ENCODE measurements at regions not wholly inside any gene's neighbourhood (a gene's known extent, or its start where the extent isn't known, plus 50 kb on each side); places are given as distances from the start of the nearest gene placed in this dataset.
"Not testable (repeated sequence)": the region's sequence is repeated elsewhere in the genome, so short reads cannot be mapped to it uniquely, and the experiment has no call there.

DNA sequence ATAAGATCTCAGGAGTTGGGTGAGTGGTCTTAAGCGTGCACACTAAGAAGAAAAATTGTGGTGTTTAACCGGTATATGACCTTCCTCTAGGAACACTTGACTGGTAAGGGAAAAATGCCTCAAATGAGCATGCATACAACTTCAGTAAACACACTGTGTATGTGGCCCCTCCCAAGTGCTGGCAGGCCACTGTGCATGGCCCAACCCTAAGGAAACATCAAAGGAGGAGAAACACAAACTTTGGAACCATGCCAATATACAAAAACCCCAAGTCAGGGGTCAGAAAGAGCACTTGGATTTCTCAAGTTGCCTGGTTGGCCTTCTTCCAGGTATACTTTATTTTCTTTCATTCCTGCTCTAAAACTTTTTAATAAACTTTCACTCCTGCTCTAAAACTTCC, 308.9 kb upstream of the LRRTM4 start:
- Mint-ChIP-seq H3K9me3 (peaks cover 28% of the 10 kb centered on the region), H3K4me3 (no peak overlapping the region), H3K27ac (no peak overlapping the region), H3K4me1 (no peaks in the 10 kb centered on the region), H3K27me3 (no peaks in the 10 kb centered on the region), H3K36me3 (ENCODE audit: low read depth) (no peaks in the 10 kb centered on the region)
- no peak for DNase-seq
- POLR2A ChIA-PET = no interaction called here
- CTCF ChIA-PET = no interaction called here

DNA sequence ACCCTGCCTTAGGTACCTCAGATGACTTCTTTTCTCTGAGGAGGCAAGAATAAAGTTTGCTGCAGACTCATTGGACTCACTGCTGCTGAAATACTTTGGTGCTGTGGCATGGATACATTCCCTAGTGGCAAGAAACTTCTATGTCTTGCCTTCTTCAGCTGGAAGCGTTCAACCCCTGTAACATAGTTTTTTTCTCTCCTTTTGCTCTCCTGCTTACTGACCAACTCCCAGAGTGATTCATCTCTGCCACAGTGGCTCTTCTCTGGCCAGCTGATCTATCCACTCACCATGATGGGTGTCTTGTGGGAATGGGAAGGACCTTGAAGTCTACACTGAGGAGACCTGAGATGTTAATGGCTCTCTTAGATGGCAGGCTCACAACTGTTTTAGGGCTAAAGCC, 309.3 kb upstream of the LRRTM4 start:
- no peak overlapping the region for H3K27ac Mint-ChIP-seq
- no peak overlapping the region for H3K4me3 Mint-ChIP-seq
- POLR2A ChIA-PET = no interaction called here
- H3K36me3 Mint-ChIP-seq (ENCODE audit: low read depth) = no peaks in the 10 kb centered on the region
- H3K27me3 Mint-ChIP-seq = no peaks in the 10 kb centered on the region
- CTCF ChIA-PET = no interaction called here
- H3K9me3 Mint-ChIP-seq = peaks cover 28% of the 10 kb centered on the region
- DNase-seq = no peak
- no peaks in the 10 kb centered on the region for H3K4me1 Mint-ChIP-seq

DNA sequence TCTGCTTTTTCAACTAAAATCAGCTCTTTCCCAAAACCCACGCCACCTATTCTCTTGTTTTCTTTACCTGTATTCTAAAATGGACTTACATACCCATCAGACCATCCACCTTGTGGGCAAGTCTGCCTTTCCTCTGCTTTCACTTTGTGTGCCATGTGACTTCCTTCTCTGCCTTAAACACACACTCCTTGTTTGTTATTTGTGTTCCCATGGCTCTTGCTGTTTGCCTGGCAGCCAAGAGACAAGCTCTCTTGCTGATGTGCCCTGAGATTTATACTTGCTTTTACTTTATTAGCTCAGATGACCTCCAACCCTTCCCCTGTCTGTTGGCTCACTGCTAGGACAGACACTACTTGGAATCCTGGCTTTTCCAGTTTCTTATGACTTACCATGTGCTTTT, 309.7 kb upstream of the LRRTM4 start:
- Mint-ChIP-seq H3K27me3 (no peaks in the 10 kb centered on the region), H3K36me3 (ENCODE audit: low read depth) (no peaks in the 10 kb centered on the region), H3K4me3 (no peak overlapping the region), H3K27ac (no peak overlapping the region), H3K9me3 (peaks cover 24% of the 10 kb centered on the region), H3K4me1 (no peaks in the 10 kb centered on the region)
- POLR2A ChIA-PET = no interaction called here
- CTCF ChIA-PET = no interaction called here
- no peak for DNase-seq

DNA sequence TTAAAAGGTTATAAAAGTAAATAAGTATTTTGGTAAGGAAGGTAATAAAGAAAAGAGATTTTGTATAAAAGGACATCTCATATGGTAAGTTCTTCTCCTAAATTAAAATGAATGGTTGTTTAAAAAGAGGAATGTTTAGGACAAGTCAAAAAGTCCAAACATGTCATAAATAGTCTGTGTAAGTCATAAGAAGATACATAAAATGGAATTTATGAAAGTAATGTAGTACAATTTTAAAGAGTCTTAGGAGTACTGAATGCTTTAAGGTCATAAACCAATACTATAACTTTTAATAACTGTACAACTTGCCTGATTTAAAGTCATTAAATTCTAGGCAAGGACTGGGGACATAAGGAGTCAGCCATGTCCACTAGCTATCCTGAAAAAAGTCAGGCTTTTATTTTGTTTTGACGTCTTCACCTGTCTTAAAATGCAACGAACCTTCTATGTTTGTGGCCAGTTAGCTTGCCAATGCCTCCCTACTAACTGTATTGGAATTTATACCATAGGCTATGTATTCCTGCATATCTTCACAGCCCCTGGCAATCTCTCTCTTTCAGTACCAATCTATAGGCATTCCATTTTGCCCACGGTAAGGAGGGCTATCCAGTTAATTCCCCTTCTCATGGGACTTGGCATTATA, 312.3 kb upstream of the LRRTM4 start:
- Mint-ChIP-seq H3K27me3 (no peaks in the 10 kb centered on the region), H3K4me3 (no peak overlapping the region), H3K36me3 (ENCODE audit: low read depth) (no peaks in the 10 kb centered on the region), H3K9me3 (peaks cover 20% of the 10 kb centered on the region), H3K27ac (no peak overlapping the region), H3K4me1 (no peaks in the 10 kb centered on the region)
- CTCF ChIA-PET = no interaction called here
- DNase-seq = no peak
- POLR2A ChIA-PET = no interaction called here

DNA sequence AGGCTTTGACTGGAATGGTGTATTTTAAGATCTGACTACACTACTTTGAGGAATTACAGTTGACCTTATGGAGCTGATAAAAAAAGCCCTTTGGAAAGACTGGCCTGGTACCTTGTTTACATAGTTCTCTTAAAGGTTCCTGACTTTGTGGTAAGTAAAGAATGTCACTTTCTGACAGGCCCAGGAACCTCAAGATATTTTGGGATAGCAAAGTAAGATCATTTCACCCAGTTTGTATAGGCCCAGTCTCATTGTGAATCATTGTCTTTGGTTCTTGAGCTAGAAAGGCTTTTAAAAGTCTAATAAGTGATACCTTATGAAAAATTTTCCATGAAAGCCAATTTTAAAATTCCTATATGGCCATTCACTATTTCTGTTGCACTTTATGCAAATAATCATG, 316.3 kb upstream of the LRRTM4 start:
- Mint-ChIP-seq H3K27ac (no peak overlapping the region), H3K4me1 (no peaks in the 10 kb centered on the region), H3K4me3 (no peak overlapping the region), H3K9me3 (peaks cover 15% of the 10 kb centered on the region), H3K36me3 (ENCODE audit: low read depth) (no peaks in the 10 kb centered on the region), H3K27me3 (no peaks in the 10 kb centered on the region)
- DNase-seq = no peak
- POLR2A ChIA-PET = no interaction called here
- CTCF ChIA-PET = no interaction called here

DNA sequence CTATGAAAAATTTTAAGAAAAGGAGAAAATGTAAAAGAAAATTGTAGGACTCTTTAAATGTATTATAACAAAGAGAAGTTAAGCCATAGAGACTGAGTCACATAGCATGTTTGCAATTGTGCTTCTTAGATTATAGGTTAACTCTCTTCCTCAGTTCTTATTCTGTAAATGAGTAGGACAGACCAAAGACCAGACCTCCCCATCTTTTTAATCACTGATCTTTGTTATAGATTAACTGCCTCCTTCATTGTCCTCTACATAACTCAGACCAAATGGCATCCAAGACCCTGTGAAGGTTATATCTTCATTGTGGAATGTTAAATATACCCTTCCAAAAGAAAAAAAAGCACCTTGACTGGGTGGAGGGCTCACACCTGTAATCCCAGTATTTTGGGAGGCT, 316.9 kb upstream of the LRRTM4 start:
- H3K9me3 Mint-ChIP-seq = peaks cover 15% of the 10 kb centered on the region
- no peaks in the 10 kb centered on the region for H3K36me3 Mint-ChIP-seq (ENCODE audit: low read depth)
- H3K4me1 Mint-ChIP-seq = no peaks in the 10 kb centered on the region
- no peak for DNase-seq
- no peak overlapping the region for H3K4me3 Mint-ChIP-seq
- ChIA-PET CTCF (no interaction called here), POLR2A (no interaction called here)
- no peaks in the 10 kb centered on the region for H3K27me3 Mint-ChIP-seq
- H3K27ac Mint-ChIP-seq = no peak overlapping the region

DNA sequence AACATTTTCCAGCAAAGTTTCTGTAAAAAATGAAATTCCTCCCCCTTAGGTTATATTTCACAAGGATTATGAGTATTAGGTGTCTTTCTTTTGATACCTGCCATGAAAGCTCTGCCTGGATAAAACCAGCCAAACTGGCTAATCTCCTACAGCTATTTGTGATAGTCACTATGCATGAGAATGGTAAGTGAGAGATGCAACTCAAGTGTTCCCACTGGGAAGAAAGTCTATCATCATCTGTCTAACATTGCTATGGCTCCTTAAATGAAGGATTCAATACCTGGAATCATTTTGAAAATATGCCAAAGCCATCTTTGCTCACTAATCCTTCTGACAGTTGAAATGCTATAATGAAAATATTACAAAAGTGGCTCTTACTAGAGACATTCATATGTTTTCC, 339.9 kb upstream of the LRRTM4 start:
- Mint-ChIP-seq H3K4me1 (no peaks in the 10 kb centered on the region), H3K4me3 (no peak overlapping the region), H3K36me3 (ENCODE audit: low read depth) (no peaks in the 10 kb centered on the region), H3K9me3 (peaks cover 15% of the 10 kb centered on the region), H3K27me3 (no peaks in the 10 kb centered on the region), H3K27ac (no peak overlapping the region)
- ChIA-PET POLR2A (no interaction called here), CTCF (interaction anchor here (0.6 kb wide), 1 partner anchor 57 kb away, joined by 5 read pairs; no protein-coding TSS in a partner anchor)
- no peak for DNase-seq

DNA sequence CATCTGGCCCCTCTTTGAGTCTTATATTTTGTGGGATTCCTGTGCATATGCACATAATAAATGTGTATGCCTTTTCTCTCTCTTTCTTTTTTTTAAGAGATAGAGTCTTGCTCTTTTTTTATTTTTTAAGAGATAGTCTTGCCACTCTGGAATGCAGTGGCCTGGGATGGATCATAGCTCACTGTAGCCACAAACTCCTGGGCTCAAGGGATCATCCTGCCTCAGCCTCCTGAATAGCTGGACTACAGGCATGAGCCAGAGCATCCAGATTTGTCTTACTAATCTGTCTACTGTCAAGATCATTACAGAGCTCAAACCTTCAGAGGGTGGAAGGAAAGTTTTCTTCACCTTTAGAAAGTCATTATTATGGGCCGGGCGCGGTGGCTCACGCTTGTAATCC, 342.2 kb upstream of the LRRTM4 start:
- ChIA-PET CTCF (no interaction called here), POLR2A (no interaction called here)
- Mint-ChIP-seq H3K36me3 (ENCODE audit: low read depth) (no peaks in the 10 kb centered on the region), H3K4me1 (no peaks in the 10 kb centered on the region), H3K9me3 (peaks cover 10% of the 10 kb centered on the region), H3K27me3 (no peaks in the 10 kb centered on the region), H3K27ac (no peak overlapping the region), H3K4me3 (no peak overlapping the region)
- no peak for DNase-seq

DNA sequence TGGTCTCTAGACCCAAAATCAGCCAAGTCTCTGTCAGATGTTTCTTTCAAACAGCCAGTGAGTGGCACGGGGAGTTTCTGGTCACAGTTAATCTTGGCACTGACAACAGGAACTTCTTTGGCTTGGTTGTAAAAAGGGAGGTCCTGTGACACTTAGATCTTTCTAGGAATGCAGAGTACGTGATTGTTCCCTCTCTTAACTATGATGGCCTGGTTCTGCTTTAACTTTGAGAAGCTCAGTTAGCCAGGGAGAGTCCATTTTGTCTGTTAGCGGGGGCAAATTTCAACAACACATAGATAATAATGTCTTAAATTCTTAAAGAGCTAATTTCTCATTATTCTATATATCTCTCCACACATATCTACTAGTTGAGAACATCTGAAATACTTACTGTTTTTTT, 344.5 kb upstream of the LRRTM4 start:
- Mint-ChIP-seq H3K4me3 (no peak overlapping the region), H3K9me3 (peaks cover 8% of the 10 kb centered on the region), H3K27me3 (no peaks in the 10 kb centered on the region), H3K27ac (no peak overlapping the region), H3K36me3 (ENCODE audit: low read depth) (no peaks in the 10 kb centered on the region), H3K4me1 (no peaks in the 10 kb centered on the region)
- DNase-seq = no peak
- ChIA-PET POLR2A (no interaction called here), CTCF (no interaction called here)

DNA sequence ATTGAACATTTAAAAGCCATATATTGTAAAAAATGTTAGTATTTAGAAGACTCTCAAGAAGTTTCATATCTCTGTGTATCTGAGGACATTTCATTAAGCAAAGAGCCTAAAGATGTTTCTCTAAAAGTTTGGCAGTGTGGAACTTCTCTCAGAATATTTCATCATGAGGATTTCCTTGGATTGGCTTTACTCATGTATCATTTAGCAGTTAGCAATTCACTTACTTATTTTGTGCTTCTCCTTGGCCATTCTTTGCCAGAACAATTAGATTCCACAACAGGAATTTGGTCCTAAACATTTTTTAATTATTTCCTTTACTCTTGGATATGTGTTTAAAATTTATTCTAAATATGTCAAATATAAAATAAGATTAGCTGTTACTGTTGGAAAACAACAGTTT, 345.0 kb upstream of the LRRTM4 start:
- no peak for DNase-seq
- H3K27me3 Mint-ChIP-seq = no peaks in the 10 kb centered on the region
- no peaks in the 10 kb centered on the region for H3K4me1 Mint-ChIP-seq
- no peak overlapping the region for H3K4me3 Mint-ChIP-seq
- no peaks in the 10 kb centered on the region for H3K36me3 Mint-ChIP-seq (ENCODE audit: low read depth)
- POLR2A ChIA-PET = no interaction called here
- H3K27ac Mint-ChIP-seq = no peak overlapping the region
- CTCF ChIA-PET = no interaction called here
- H3K9me3 Mint-ChIP-seq = peaks cover 11% of the 10 kb centered on the region

DNA sequence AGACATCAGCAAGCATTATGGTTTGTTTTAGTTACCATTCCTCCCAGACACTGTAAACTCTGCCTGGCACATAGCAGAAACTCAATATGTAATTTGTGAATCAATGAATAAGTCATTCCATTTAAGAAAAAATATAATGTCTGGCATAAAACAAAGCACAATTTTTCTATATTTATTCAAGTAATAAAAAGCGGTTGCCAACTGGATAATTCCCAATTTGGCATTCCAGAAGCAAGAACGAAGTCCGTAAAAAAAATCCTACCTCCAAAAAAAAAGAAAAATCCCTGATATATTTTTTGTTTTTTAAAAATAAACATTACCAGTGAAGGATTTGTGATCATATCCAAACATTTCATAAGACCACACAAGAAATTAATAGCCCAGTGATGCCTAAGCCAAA, 351.3 kb upstream of the LRRTM4 start:
- Mint-ChIP-seq H3K36me3 (ENCODE audit: low read depth) (no peaks in the 10 kb centered on the region), H3K4me1 (no peaks in the 10 kb centered on the region), H3K9me3 (peaks cover 7% of the 10 kb centered on the region), H3K4me3 (no peak overlapping the region), H3K27ac (no peak overlapping the region), H3K27me3 (no peaks in the 10 kb centered on the region)
- ChIA-PET CTCF (interaction anchor here (1.8 kb wide), 1 partner anchor 8 kb away, joined by 3 read pairs; no protein-coding TSS in a partner anchor), POLR2A (no interaction called here)
- DNase-seq = no peak

DNA sequence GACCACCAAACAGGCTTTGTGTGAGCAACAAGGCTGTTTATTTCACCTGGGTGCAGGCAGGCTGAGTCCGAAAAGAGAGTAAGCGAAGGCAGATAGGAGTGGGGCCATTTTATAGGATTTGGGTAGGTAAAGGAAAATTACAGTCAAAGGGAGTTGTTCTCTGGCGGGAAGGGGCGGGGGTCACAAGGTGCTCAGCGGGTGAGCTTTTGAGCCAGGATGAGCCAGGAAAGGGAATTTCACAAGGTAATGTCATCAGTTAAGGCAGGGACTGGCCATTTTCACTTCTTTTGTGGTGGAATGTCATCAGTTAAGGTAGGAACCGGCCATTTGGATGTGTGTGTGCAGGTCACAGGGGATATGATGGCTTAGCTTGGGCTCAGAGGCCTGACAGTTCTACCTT, 378.0 kb upstream of the LRRTM4 start:
- H3K27ac Mint-ChIP-seq; CTCF ChIA-PET; H3K4me3 Mint-ChIP-seq; H3K36me3 Mint-ChIP-seq (ENCODE audit: low read depth); H3K9me3 Mint-ChIP-seq; H3K4me1 Mint-ChIP-seq; H3K27me3 Mint-ChIP-seq; POLR2A ChIA-PET; DNase-seq: not testable (repeated sequence)

DNA sequence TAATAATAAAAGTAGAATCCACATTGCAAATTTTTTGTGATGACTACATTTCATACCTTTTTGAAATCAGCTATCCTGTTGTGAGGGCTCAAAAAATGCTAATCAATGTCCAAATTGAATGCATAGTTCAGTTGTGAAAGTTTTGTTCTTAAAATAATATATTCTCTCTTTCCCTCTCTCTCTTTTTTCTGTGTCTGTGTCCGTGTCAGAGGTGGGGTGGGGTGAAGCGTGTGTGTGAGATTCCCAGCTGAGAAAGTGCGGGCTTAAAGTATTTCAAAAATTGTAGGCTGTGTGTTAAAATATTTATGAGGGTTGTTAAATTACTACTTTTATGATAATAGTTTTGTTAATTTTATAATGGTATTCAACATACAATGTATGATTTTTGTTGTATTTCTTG, 388.0 kb upstream of the LRRTM4 start:
- H3K27ac Mint-ChIP-seq = no peak overlapping the region
- H3K27me3 Mint-ChIP-seq = no peaks in the 10 kb centered on the region
- no peaks in the 10 kb centered on the region for H3K4me1 Mint-ChIP-seq
- DNase-seq = no peak
- H3K9me3 Mint-ChIP-seq = peaks cover 9% of the 10 kb centered on the region
- POLR2A ChIA-PET = no interaction called here
- no peak overlapping the region for H3K4me3 Mint-ChIP-seq
- CTCF ChIA-PET = no interaction called here
- H3K36me3 Mint-ChIP-seq (ENCODE audit: low read depth) = no peaks in the 10 kb centered on the region

DNA sequence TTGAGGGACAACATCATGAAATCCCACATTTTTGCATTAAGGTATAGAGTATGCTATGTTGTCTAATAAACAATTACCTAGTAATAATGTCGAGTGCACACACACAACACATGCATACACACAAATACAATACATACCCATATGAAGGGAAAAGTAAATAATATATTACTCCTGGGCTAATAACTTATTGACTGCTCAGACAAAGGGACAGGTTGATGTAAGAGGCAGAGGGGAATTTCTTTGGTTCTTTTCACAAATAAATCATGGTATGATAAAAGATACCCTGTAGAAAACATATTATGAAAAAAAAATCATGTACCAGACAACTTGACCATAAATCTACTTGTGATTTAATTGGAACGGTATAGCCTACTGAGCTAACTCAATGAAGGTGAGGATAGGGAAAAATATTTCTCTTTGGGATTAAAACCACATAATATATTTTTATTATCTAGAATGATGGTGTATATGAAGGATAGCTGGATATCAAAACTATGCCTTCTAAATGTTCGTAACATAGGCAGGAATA, 398.7 kb upstream of the LRRTM4 start:
- no peaks in the 10 kb centered on the region for H3K27me3 Mint-ChIP-seq
- no peaks in the 10 kb centered on the region for H3K4me1 Mint-ChIP-seq
- DNase-seq = no peak
- no peaks in the 10 kb centered on the region for H3K36me3 Mint-ChIP-seq (ENCODE audit: low read depth)
- CTCF ChIA-PET = no interaction called here
- H3K4me3 Mint-ChIP-seq = no peak overlapping the region
- POLR2A ChIA-PET = no interaction called here
- no peak overlapping the region for H3K27ac Mint-ChIP-seq
- peaks cover 2% of the 10 kb centered on the region for H3K9me3 Mint-ChIP-seq

Measured in activated CD4-positive, alpha-beta T cell treated with anti-CD3 and anti-CD28 coated beads, Interleukin-2, amount 10 ng/mL, durations not matched to agents 7 days and 5 days (primary cell).